Ascending aorta (tissue), 2 donors: ENCODE measurements at regions not wholly inside any gene's neighbourhood (a gene's known extent, or its start where the extent isn't known, plus 50 kb on each side); places are given as distances from the start of the nearest gene placed in this dataset.
"Not testable (repeated sequence)": the region's sequence is repeated elsewhere in the genome, so short reads cannot be mapped to it uniquely, and the experiment has no call there.

Experiments used
- DNase-seq, 2 donors: peaks; one replicate each; pipeline ENCODE4 v3.0.0-alpha.2; 2019; ENCODE audit warnings: low spot score in 2 of 2
- H3K27ac ChIP-seq, 2 donors: fragments of 200-600 bp; sonication (generic); one replicate each; pipeline ENCODE4 v1.5.1; 2016 to 2017; ENCODE audit warnings: mild to moderate bottlenecking in 1 of 2
- H3K27me3 ChIP-seq: fragments of 200-600 bp; sonication (generic); one replicate; pipeline ENCODE4 v1.5.1; 2017
- H3K36me3 ChIP-seq, 2 donors: fragments of 200-600 bp; sonication (generic); one replicate each; pipeline ENCODE4 v1.5.1; 2016
- H3K4me1 ChIP-seq, 2 donors: fragments of 200-600 bp; sonication (generic); one replicate each; pipeline ENCODE4 v1.5.1; 2016 to 2017; ENCODE audit warnings: mild to moderate bottlenecking in 1 of 2
- H3K4me3 ChIP-seq, 2 donors: fragments of 200-600 bp; sonication (generic); one replicate each; pipeline ENCODE4 v1.5.1; 2016 to 2017; ENCODE audit warnings: mild to moderate bottlenecking in 1 of 2
- H3K9me3 ChIP-seq, 2 donors: fragments of 200-600 bp; sonication (generic); one replicate each; pipeline ENCODE4 v1.5.1; 2016
- intact Hi-C: fragments of 100-400 bp; cut with DNase I; formaldehyde crosslinking; loops from one replicate; pipeline ENCODE4 v1.15.1; 2023
- TF ChIP-seq, protein P1 (sequence below), 3 experiments: fragments of 200-600 bp in 2 of 3; fragments of 450-650 bp in 1 of 3; sonication (generic) in 2 of 3; IDR thresholded peaks; one replicate each; pipeline ENCODE4 v1.5.1; 2016 to 2019; ENCODE audit warnings: antibody characterized with exemption in 3 of 3, mild to moderate bottlenecking in 1 of 3, moderate library complexity in 1 of 3

DNA sequence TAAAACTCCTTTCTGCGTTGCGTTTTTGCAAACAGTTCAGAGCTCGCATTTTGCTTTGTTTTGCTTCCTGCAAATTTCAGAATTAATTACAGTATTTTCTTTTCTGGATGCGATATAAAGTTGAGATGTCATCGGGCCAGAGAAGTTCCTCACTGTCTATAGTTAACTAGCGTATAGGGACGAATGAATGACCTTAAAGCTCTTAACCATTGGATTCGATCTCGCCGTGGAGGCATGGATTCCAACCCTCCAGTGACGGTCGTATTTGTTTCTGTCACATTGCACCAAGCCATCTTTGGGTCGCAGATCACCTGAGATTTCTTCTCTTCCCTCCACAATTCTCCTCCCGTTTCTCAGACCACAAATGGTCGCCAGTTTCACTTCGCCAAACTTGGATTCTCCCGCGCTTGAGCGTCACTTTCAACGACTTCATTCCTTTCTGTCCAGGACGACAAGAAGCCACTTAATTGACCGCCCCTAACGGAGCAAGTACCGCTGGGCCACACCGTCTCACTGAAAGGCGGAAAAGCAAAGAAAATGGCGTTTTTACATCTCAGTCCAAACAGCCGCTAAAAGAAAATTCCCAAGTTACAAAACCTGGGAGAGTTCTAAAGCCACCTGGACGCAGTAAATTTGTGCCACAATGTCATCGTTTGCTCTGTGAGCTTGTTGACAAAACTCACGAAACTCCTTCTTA, 85.3 kb upstream of the ZNF184 start:
- TF ChIP-seq, protein P1, sequence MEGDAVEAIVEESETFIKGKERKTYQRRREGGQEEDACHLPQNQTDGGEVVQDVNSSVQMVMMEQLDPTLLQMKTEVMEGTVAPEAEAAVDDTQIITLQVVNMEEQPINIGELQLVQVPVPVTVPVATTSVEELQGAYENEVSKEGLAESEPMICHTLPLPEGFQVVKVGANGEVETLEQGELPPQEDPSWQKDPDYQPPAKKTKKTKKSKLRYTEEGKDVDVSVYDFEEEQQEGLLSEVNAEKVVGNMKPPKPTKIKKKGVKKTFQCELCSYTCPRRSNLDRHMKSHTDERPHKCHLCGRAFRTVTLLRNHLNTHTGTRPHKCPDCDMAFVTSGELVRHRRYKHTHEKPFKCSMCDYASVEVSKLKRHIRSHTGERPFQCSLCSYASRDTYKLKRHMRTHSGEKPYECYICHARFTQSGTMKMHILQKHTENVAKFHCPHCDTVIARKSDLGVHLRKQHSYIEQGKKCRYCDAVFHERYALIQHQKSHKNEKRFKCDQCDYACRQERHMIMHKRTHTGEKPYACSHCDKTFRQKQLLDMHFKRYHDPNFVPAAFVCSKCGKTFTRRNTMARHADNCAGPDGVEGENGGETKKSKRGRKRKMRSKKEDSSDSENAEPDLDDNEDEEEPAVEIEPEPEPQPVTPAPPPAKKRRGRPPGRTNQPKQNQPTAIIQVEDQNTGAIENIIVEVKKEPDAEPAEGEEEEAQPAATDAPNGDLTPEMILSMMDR (IDR thresholded peaks at IDR 0.05), result no peak
- Histone ChIP-seq H3K9me3 (no peaks in the 10 kb centered on the region), H3K36me3 (no peaks in the 10 kb centered on the region), H3K4me1 (no peaks in the 10 kb centered on the region), H3K27me3 (peaks cover 6% of the 10 kb centered on the region), H3K4me3 (no peak overlapping the region), H3K27ac (no peak overlapping the region)
- DNase-seq, result no peak
- intact Hi-C loops, result no loop called here

DNA sequence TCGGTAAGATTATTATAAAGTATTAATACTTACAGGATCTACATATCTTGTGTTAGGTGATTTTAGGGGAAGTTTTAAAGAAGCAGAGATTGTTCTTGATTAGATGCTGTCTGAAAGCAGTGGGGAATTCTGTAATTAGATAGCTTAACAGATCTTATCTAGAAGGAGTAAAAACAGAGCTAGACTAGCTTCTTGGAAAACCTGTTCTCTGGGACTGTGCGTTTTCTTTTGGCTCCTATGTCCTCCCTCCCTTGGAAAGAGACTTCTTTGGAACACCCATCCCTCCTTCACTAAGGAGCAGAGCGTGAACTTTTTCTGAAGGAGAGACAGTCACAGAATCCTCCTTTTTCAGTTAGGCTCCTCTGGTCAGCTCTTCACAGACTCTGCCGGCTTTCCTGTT, 83.5 kb upstream of the ZNF184 start:
- Histone ChIP-seq H3K9me3 (no peaks in the 10 kb centered on the region), H3K4me3 (no peak overlapping the region), H3K27me3 (peaks cover 3% of the 10 kb centered on the region), H3K4me1 (no peaks in the 10 kb centered on the region), H3K27ac (no peak overlapping the region), H3K36me3 (no peaks in the 10 kb centered on the region)
- TF ChIP-seq, protein P1 (IDR thresholded peaks at IDR 0.05), result no peak
- intact Hi-C loops, result no loop called here
- DNase-seq, result no peak

DNA sequence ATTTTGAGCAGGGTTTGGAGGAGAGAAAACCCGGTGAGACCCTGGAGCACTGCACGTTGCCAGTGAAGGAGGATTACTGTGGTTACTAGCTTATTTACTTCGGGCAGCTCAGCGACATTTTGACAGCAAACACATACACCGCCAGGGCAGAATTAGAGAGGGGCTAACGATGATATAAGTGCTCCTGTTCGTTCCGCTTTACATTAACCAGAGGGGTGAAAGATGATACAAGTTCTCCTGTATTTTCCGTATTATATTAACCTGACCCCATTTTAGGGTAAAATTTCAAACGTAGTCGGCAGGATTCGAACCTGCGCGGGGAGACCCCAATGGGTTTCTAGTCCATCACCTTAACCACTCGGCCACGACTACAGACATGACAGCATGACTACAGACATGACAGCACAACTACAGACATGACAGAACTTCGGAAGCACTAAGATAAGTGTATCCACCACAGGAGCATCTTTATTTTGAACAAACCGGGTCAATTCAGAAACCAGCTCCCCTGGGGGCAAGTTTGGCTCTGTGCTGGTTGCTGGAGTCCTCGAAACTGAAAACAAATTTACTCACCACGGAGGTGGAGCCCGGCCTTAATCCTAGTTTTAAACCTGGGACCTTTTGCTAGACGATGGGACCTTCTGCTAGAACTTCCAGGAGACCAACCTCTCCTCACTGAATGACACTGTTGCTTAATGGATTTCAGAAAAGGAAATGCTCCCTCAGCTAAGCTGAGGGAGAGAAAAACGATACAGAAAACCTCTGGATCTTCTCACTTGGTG, 80.4 kb upstream of the ZNF184 start:
- TF ChIP-seq, protein P1 (IDR thresholded peaks at IDR 0.05), result no peak
- no peak overlapping the region for H3K27ac ChIP-seq
- H3K27me3 ChIP-seq, result no peaks in the 10 kb centered on the region
- H3K4me3 ChIP-seq, result no peak overlapping the region
- no peaks in the 10 kb centered on the region for H3K36me3 ChIP-seq
- intact Hi-C loops, result no loop called here
- no peak for DNase-seq
- no peaks in the 10 kb centered on the region for H3K9me3 ChIP-seq
- H3K4me1 ChIP-seq, result no peaks in the 10 kb centered on the region

DNA sequence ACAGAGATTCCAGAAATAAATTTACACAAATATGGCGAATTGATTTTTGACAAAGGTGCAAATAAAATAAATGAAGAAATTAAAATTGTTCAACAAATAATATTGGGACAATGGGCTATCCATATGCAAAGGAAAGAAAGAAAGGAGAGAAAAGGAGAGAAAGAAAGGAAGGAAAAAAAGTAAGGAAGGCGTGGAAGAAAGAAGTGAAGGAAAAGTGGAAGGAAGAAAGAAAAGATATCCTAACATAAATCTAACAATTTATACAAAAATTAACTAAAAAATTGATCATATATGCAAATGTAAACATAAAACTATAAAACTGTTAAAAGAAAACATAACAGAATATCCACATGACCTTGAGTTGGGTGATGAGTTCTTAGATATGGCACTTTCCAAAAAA, 78.7 kb upstream of the ZNF184 start:
- intact Hi-C loops, result no loop called here
- H3K4me3 ChIP-seq, result no peak overlapping the region
- H3K36me3 ChIP-seq, result no peaks in the 10 kb centered on the region
- TF ChIP-seq, protein P1 (IDR thresholded peaks at IDR 0.05), result no peak
- H3K27me3 ChIP-seq, result no peaks in the 10 kb centered on the region
- DNase-seq, result no peak
- no peaks in the 10 kb centered on the region for H3K4me1 ChIP-seq
- H3K27ac ChIP-seq, result no peak overlapping the region
- H3K9me3 ChIP-seq, result no peaks in the 10 kb centered on the region

DNA sequence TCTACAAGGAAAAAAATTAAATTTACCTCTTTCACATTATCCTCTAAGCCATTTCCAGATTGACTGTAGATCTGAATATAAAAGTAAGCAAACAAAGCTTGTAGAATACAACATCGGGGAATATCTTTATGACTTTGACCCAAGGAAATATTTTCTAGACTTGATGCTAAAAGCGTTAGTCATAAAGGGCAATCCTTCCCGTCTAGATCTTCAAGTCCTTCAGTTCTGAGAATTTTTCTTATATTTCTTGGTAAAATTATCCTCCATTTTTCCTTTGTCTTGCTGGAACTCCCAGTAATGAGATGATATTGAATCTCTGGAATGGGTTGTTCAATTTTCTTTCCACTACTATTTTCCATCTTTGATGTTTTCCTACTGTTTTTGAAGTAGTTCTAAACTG, 77.8 kb upstream of the ZNF184 start:
- no peak for DNase-seq
- intact Hi-C loops, result no loop called here
- TF ChIP-seq, protein P1 (IDR thresholded peaks at IDR 0.05), result no peak
- H3K36me3 ChIP-seq, result no peaks in the 10 kb centered on the region
- H3K4me3 ChIP-seq, result no peak overlapping the region
- H3K27ac ChIP-seq, result no peak overlapping the region
- no peaks in the 10 kb centered on the region for H3K4me1 ChIP-seq
- no peaks in the 10 kb centered on the region for H3K9me3 ChIP-seq
- H3K27me3 ChIP-seq, result no peaks in the 10 kb centered on the region

DNA sequence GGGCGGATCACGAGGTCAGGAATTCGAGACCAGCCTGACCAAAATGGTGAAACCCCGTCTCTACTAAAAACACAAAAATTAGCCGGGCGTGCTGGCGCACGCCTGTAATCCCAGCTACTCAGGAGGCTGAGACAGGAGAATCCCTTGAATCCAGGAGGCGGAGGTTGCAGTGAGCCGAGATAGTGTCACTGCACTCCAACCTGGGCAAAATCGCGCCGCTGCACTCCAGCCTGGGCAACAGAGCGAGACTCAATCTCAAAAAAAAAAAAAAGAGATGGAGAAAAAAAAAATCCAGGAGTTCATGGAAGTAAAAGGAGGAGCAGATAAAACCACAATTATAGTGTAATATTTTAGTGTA, 76.3 kb upstream of the ZNF184 start:
- H3K27me3 ChIP-seq, H3K4me1 ChIP-seq, H3K9me3 ChIP-seq, DNase-seq, H3K36me3 ChIP-seq, H3K27ac ChIP-seq, intact Hi-C loops, H3K4me3 ChIP-seq: not testable (repeated sequence)
